Endothelial cell of umbilical vein (primary cell): ENCODE measurements at regions not wholly inside any gene's neighbourhood (a gene's known extent, or its start where the extent isn't known, plus 50 kb on each side); places are given as distances from the start of the nearest gene placed in this dataset.

Experiments used
- CTCF ChIP-seq, 2 donors: IDR thresholded peaks; 1 replicate in 1 of 2; 2 replicates in 1 of 2; pipeline ENCODE4 v1.5.1; 2011; ENCODE audit warnings: low read length in 2 of 2, mild to moderate bottlenecking in 2 of 2, moderate library complexity in 2 of 2, control low read depth in 1 of 2, inconsistent platforms in 1 of 2, low read depth in 1 of 2; ENCODE audit not compliant: insufficient read depth in 1 of 2; ENCODE audit errors: extremely low read depth in 1 of 2
- EZH2 ChIP-seq: IDR thresholded peaks from 2 replicates; pipeline ENCODE4 v1.6.1; 2012; ENCODE audit warnings: borderline replicate concordance, low read depth, mild to moderate bottlenecking, moderate library complexity, low read length, inconsistent platforms; ENCODE audit not compliant: severe bottlenecking
- GATA2 ChIP-seq: IDR thresholded peaks from 2 replicates; pipeline ENCODE4 v1.7.0; 2011; ENCODE audit warnings: low read depth, mild to moderate bottlenecking, moderate library complexity, mixed read lengths, low read length; ENCODE audit not compliant: insufficient read length, insufficient read depth
- JUN ChIP-seq: IDR thresholded peaks from 2 replicates; pipeline ENCODE4 v1.6.1; 2011; ENCODE audit warnings: borderline replicate concordance, low read depth; ENCODE audit not compliant: insufficient read length, insufficient read depth
- POLR2A ChIP-seq: IDR thresholded peaks from 2 replicates; pipeline ENCODE4 v1.6.1; 2012; ENCODE audit warnings: low read depth, mild to moderate bottlenecking, control low read depth, low read length
- POLR2AphosphoS5 ChIP-seq: IDR thresholded peaks from 2 replicates; pipeline ENCODE4 v1.6.1; 2012; ENCODE audit warnings: low read depth, mild to moderate bottlenecking, control low read depth, low read length, moderate library complexity; ENCODE audit not compliant: insufficient read depth
- TF ChIP-seq, protein P1 (sequence below): IDR thresholded peaks from 2 replicates; pipeline ENCODE4 v1.6.1; 2011; ENCODE audit not compliant: insufficient read depth, insufficient read length

DNA sequence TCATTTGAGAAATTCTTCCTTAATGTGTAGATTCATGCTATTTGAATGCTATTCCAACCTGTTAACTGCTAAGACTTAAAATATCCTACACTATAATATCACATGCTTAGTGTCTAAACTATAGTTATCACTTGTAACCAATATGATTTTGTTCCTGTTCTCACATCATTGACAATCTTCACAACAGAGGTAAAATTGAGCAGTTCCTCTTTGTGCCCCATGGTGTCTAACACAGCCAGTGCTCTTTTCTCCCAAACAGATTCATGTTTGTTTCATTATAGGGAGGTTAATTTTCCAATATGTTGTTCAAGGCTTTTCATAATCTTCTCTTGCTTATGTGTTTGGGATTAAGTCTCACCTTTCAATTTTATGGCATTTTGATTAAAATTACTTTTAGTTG, 591.1 kb downstream of the ZPLD1 start:
- TF ChIP-seq CTCF (IDR thresholded peaks at IDR 0.05; ENCODE audit: extremely low read depth in 1 of 2, insufficient read depth in 1 of 2, low read depth in 1 of 2, low read length in 2 of 2) (no peak), EZH2 (no peak), POLR2A (no peak), JUN (no peak), POLR2AphosphoS5 (no peak), GATA2 (no peak)
- TF ChIP-seq, protein P1, sequence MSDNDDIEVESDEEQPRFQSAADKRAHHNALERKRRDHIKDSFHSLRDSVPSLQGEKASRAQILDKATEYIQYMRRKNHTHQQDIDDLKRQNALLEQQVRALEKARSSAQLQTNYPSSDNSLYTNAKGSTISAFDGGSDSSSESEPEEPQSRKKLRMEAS, result no peak
